ENCODE measurements at regions not wholly inside any gene's neighbourhood (a gene's known extent, or its start where the extent isn't known, plus 50 kb on each side); places are given as distances from the start of the nearest gene placed in this dataset.

GRCh38 chr2:228352048-228352447, 170.6 kb upstream of the SPHKAP start:
- no peak for DNase-seq
- TF ChIP-seq POLR2A (IDR thresholded peaks at IDR 0.05; ENCODE audit: low read length) (no peak), GATA1 (IDR thresholded peaks at IDR 0.05; ENCODE audit: low read depth, low read length) (no peak)

GRCh38 chr2:228348516-228349064, 167.1 kb upstream of the SPHKAP start:
- DNase-seq, result no peak
- TF ChIP-seq POLR2A (IDR thresholded peaks at IDR 0.05; ENCODE audit: low read length), result no peak
- TF ChIP-seq GATA1 (IDR thresholded peaks at IDR 0.05; ENCODE audit: low read depth, low read length), result no peak

- DNase-seq, result no peak
- TF ChIP-seq GATA1 (IDR thresholded peaks at IDR 0.05; ENCODE audit: low read depth, low read length) (no peak), POLR2A (IDR thresholded peaks at IDR 0.05; ENCODE audit: low read length) (no peak)
Measured at GRCh38 chr2:228344531-228344930, 163.0 kb upstream of the SPHKAP start.

GRCh38 chr2:228339525-228339924, 158.0 kb upstream of the SPHKAP start:
- TF ChIP-seq POLR2A (IDR thresholded peaks at IDR 0.05; ENCODE audit: low read length) (no peak), GATA1 (IDR thresholded peaks at IDR 0.05; ENCODE audit: low read depth, low read length) (no peak)
- DNase-seq, result no peak

GRCh38 chr2:228334180-228334579, 152.7 kb upstream of the SPHKAP start:
- TF ChIP-seq POLR2A (IDR thresholded peaks at IDR 0.05; ENCODE audit: low read length), result no peak
- no peak for TF ChIP-seq GATA1 (IDR thresholded peaks at IDR 0.05; ENCODE audit: low read depth, low read length)
- DNase-seq, result no peak

- TF ChIP-seq GATA1 (IDR thresholded peaks at IDR 0.05; ENCODE audit: low read depth, low read length) (no peak), POLR2A (IDR thresholded peaks at IDR 0.05; ENCODE audit: low read length) (no peak)
- DNase-seq, result no peak
Measured at GRCh38 chr2:228329282-228329681, 147.8 kb upstream of the SPHKAP start.

- TF ChIP-seq GATA1 (IDR thresholded peaks at IDR 0.05; ENCODE audit: low read depth, low read length), result no peak
- no peak for TF ChIP-seq POLR2A (IDR thresholded peaks at IDR 0.05; ENCODE audit: low read length)
- DNase-seq, result no peak
Measured at GRCh38 chr2:228321015-228321414, 139.5 kb upstream of the SPHKAP start.

- TF ChIP-seq GATA1 (IDR thresholded peaks at IDR 0.05; ENCODE audit: low read depth, low read length), result no peak
- no peak for TF ChIP-seq POLR2A (IDR thresholded peaks at IDR 0.05; ENCODE audit: low read length)
- DNase-seq, result peak in 1 of 2 experiments; percentile 9
Measured at GRCh38 chr2:228318218-228318617, 136.7 kb upstream of the SPHKAP start.

- no peak for DNase-seq
- TF ChIP-seq GATA1 (IDR thresholded peaks at IDR 0.05; ENCODE audit: low read depth, low read length) (no peak), POLR2A (IDR thresholded peaks at IDR 0.05; ENCODE audit: low read length) (no peak)
Measured at GRCh38 chr2:228312172-228312571, 130.7 kb upstream of the SPHKAP start.

GRCh38 chr2:228303960-228304359, 122.5 kb upstream of the SPHKAP start:
- DNase-seq, result no peak
- TF ChIP-seq POLR2A (IDR thresholded peaks at IDR 0.05; ENCODE audit: low read length), result no peak
- TF ChIP-seq GATA1 (IDR thresholded peaks at IDR 0.05; ENCODE audit: low read depth, low read length), result no peak

- TF ChIP-seq GATA1 (IDR thresholded peaks at IDR 0.05; ENCODE audit: low read depth, low read length), result no peak
- TF ChIP-seq POLR2A (IDR thresholded peaks at IDR 0.05; ENCODE audit: low read length), result no peak
- DNase-seq, result no peak
Measured at GRCh38 chr2:228283491-228284171, 102.1 kb upstream of the SPHKAP start.

- no peak for TF ChIP-seq POLR2A (IDR thresholded peaks at IDR 0.05; ENCODE audit: low read length)
- no peak for TF ChIP-seq GATA1 (IDR thresholded peaks at IDR 0.05; ENCODE audit: low read depth, low read length)
- no peak for DNase-seq
Measured at GRCh38 chr2:228282376-228282775, 100.9 kb upstream of the SPHKAP start.

GRCh38 chr2:228273159-228273558, 91.7 kb upstream of the SPHKAP start:
- no peak for DNase-seq
- TF ChIP-seq GATA1 (IDR thresholded peaks at IDR 0.05; ENCODE audit: low read depth, low read length), result no peak
- TF ChIP-seq POLR2A (IDR thresholded peaks at IDR 0.05; ENCODE audit: low read length), result no peak

- no peak for DNase-seq
- TF ChIP-seq POLR2A (IDR thresholded peaks at IDR 0.05; ENCODE audit: low read length), result no peak
- TF ChIP-seq GATA1 (IDR thresholded peaks at IDR 0.05; ENCODE audit: low read depth, low read length), result no peak
Measured at GRCh38 chr2:228269351-228269750, 87.9 kb upstream of the SPHKAP start.

- TF ChIP-seq POLR2A (IDR thresholded peaks at IDR 0.05; ENCODE audit: low read length), result no peak
- no peak for TF ChIP-seq GATA1 (IDR thresholded peaks at IDR 0.05; ENCODE audit: low read depth, low read length)
- DNase-seq, result no peak
Measured at GRCh38 chr2:228268756-228269155, 87.3 kb upstream of the SPHKAP start.
